ENCODE measurements at regions not wholly inside any gene's neighbourhood (a gene's known extent, or its start where the extent isn't known, plus 50 kb on each side); places are given as distances from the start of the nearest gene placed in this dataset.

DNA sequence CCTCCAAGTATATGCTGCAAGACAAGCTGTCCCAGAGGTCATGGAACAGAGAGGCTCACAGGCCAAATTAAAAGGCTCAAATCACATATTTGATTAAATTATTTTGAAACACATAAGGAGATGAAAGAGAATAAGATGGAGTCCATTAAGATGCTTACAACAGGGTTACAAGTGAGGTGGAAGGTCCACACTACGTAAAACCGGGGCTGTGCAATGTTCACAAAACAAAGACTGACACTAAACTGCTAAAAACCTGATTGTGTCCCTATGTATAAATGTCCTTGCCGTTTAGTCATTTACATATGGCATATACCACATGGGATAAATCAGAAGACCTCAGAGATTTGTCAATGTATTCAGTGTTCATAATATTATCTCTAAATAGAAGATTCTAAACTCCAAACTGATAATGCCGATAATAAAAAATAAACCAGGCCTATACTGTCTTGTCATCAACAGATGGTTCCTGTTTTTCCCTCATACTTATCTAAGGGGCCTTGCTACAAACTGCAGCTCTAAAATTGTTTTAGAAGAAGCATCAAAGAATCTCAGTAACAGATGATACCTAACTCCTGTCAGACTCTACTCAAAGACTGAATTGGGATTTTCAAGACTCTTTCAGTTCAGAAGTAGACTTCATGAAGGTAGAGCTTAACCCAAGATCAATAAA is 51.8 kb upstream of the RIPOR2 start:
- intact Hi-C loops (cut with DNase I), result no loop called here
- H3K4me1 ChIP-seq, result no peaks in the 10 kb centered on the region
- peaks cover 0 to 7% of the 10 kb centered on the region in 2 donors for H3K9me3 ChIP-seq
- no peak overlapping the region for H3K4me3 ChIP-seq
- DNase-seq (ENCODE audit: low spot score in 2 of 2), result no peak
- no peak for TF ChIP-seq CTCF (IDR thresholded peaks at IDR 0.05)
- H3K27me3 ChIP-seq, result no peaks in the 10 kb centered on the region
- no peak overlapping the region for H3K27ac ChIP-seq
- H3K36me3 ChIP-seq, result no peaks in the 10 kb centered on the region

- no peak overlapping the region for H3K4me3 ChIP-seq
- no peaks in the 10 kb centered on the region for H3K4me1 ChIP-seq
- H3K36me3 ChIP-seq, result no peaks in the 10 kb centered on the region
- DNase-seq (ENCODE audit: low spot score in 2 of 2), result no peak
- intact Hi-C loops (cut with DNase I), result no loop called here
- H3K9me3 ChIP-seq, result peaks cover 0 to 7% of the 10 kb centered on the region in 2 donors
- H3K27me3 ChIP-seq, result no peaks in the 10 kb centered on the region
- no peak overlapping the region for H3K27ac ChIP-seq
- no peak for TF ChIP-seq CTCF (IDR thresholded peaks at IDR 0.05)
These were observed 52.8 kb upstream of the RIPOR2 start for GRCh38 chr6:24988562-24988961.

GRCh38 chr6:24990236-24990845 is 54.6 kb upstream of the RIPOR2 start:
- peaks cover 0 to 7% of the 10 kb centered on the region in 2 donors for H3K9me3 ChIP-seq
- no peaks in the 10 kb centered on the region for H3K4me1 ChIP-seq
- no peaks in the 10 kb centered on the region for H3K36me3 ChIP-seq
- no peak for DNase-seq (ENCODE audit: low spot score in 2 of 2)
- H3K27me3 ChIP-seq, result no peaks in the 10 kb centered on the region
- intact Hi-C loops (cut with DNase I), result loop anchor here (5.0 kb wide), 1 partner anchor 133 kb away; no protein-coding TSS in a partner anchor
- no peak overlapping the region for H3K27ac ChIP-seq
- no peak overlapping the region for H3K4me3 ChIP-seq
- no peak for TF ChIP-seq CTCF (IDR thresholded peaks at IDR 0.05)

- no peaks in the 10 kb centered on the region for H3K4me1 ChIP-seq
- no peak for DNase-seq (ENCODE audit: low spot score in 2 of 2)
- H3K36me3 ChIP-seq, result no peaks in the 10 kb centered on the region
- TF ChIP-seq CTCF (IDR thresholded peaks at IDR 0.05), result no peak
- H3K27me3 ChIP-seq, result no peaks in the 10 kb centered on the region
- H3K9me3 ChIP-seq, result peaks cover 0 to 7% of the 10 kb centered on the region in 2 donors
- H3K4me3 ChIP-seq, result no peak overlapping the region
- intact Hi-C loops (cut with DNase I), result loop anchor here (5.0 kb wide), 1 partner anchor 134 kb away; no protein-coding TSS in a partner anchor
- H3K27ac ChIP-seq, result no peak overlapping the region
These were observed 55.4 kb upstream of the RIPOR2 start for GRCh38 chr6:24990944-24991809.

DNA sequence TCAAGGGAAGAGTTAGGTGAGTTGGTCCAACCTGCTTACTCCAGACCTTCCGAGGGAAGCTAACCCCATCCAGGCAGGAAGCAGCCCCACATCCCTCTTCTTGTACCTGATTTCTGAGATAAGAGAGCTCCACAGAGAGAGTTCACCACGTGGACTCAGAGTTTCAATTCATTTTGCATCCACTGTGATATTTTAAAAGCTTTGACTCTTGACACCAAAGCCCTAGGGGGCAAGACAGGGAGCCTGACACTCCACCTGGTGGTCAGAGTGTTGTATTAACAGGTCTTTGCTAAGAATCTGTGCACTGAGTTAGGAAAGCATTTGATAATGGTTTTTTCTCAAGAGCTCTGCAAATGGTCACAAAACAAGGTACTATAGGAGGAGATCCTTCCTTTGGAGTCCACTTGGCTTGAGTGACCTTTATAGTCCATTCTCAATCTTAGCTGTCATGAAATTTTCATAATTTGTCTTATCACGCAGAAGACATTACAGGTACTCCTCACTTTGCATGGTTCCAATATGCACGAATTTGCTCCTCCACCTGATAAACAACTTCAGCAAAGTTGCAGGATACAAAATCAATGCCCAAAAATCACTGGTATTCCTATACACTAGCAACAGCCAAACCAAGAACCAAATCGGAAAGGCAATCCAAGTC is 56.2 kb upstream of the RIPOR2 start:
- TF ChIP-seq CTCF (IDR thresholded peaks at IDR 0.05), result peak; percentile 50 to 60 (median 59)
- H3K27me3 ChIP-seq, result no peaks in the 10 kb centered on the region
- DNase-seq (ENCODE audit: low spot score in 2 of 2), result no peak
- H3K4me3 ChIP-seq, result no peak overlapping the region
- peaks cover 0 to 7% of the 10 kb centered on the region in 2 donors for H3K9me3 ChIP-seq
- H3K36me3 ChIP-seq, result no peaks in the 10 kb centered on the region
- no peak overlapping the region for H3K27ac ChIP-seq
- no peaks in the 10 kb centered on the region for H3K4me1 ChIP-seq
- intact Hi-C loops (cut with DNase I), result loop anchor here (5.0 kb wide), 1 partner anchor 135 kb away; no protein-coding TSS in a partner anchor
